Endothelial cell of umbilical vein (primary cell): ENCODE measurements at regions not wholly inside any gene's neighbourhood (a gene's known extent, or its start where the extent isn't known, plus 50 kb on each side); places are given as distances from the start of the nearest gene placed in this dataset.

Source experiments
- BruUV-seq: library from RNA; stranded (reverse); fragments of 400-500 nt; replicated peaks from 2 replicates; lab custom pipeline; 2021; lab: Mats Ljungman, UMichigan
- CTCF ChIA-PET: fragments of 300-600, 350-600 bp; sonication (Branson Sonifier 250); formaldehyde crosslinking; loops from one replicate; lab custom pipeline; 2021; ENCODE audit warnings: antibody characterized with exemption, inconsistent platforms; lab: Charles Lee
- POLR2A ChIA-PET: fragments of 300-600, 350-600 bp; sonication (Branson Sonifier 250); formaldehyde crosslinking; loops from one replicate; lab custom pipeline; 2021; ENCODE audit warnings: antibody characterized with exemption, inconsistent platforms; lab: Charles Lee
- DNase-seq: peaks from one replicate; pipeline ENCODE4 v3.0.0-alpha.2; 2011; ENCODE audit warnings: low read depth, low spot score
- FAIRE-seq: peaks from 2 replicates; lab custom pipeline; 2011; peaks lifted over from hg19 to GRCh38; lab: Jason Lieb, UNC
- H2AFZ ChIP-seq: 2 replicates; pipeline ENCODE4 v1.6.0; 2012; ENCODE audit warnings: low read depth, low read length, control low read depth, inconsistent platforms
- H3K27ac ChIP-seq: 2 replicates; pipeline ENCODE4 v1.5.1; 2011; ENCODE audit warnings: low read depth, mild to moderate bottlenecking, control low read depth, low read length, moderate library complexity; ENCODE audit not compliant: insufficient read depth
- H3K27me3 ChIP-seq, 2 experiments: 2 replicates each; pipeline versions ENCODE4 v1.6.0 to v1.6.1; 2011; ENCODE audit warnings: low read length in 2 of 2, mixed read lengths in 1 of 2; ENCODE audit not compliant: control insufficient read depth in 2 of 2, insufficient read depth in 2 of 2
- H3K36me3 ChIP-seq, 2 experiments: 2 replicates in 1 of 2; 3 replicates in 1 of 2; pipeline ENCODE4 v1.5.1; 2011; ENCODE audit warnings: low read length in 2 of 2, mild to moderate bottlenecking in 1 of 2, moderate library complexity in 1 of 2; ENCODE audit not compliant: control insufficient read depth in 2 of 2, insufficient read depth in 2 of 2; ENCODE audit errors: extremely low read depth in 1 of 2
- H3K4me1 ChIP-seq: 3 replicates; pipeline ENCODE4 v1.5.1; 2011; ENCODE audit warnings: mild to moderate bottlenecking, low read length; ENCODE audit not compliant: control insufficient read depth, insufficient read depth; ENCODE audit errors: extremely low read depth
- H3K4me2 ChIP-seq: 2 replicates; pipeline ENCODE4 v1.6.1; 2011; ENCODE audit warnings: low read length, control low read depth, mixed read lengths; ENCODE audit not compliant: insufficient read depth
- H3K4me3 ChIP-seq, 3 experiments: fragments of 200-600 bp in 1 of 3; sonication (generic), shearing (Covaris generic) in 1 of 3; replicated peaks in 1 of 3; 2 replicates each; pipeline ENCODE4 v1.5.1; 2011 to 2016; ENCODE audit warnings: control low read depth in 3 of 3, low read length in 3 of 3, mild to moderate bottlenecking in 2 of 3, inconsistent platforms in 1 of 3, low read depth in 1 of 3, moderate library complexity in 1 of 3; ENCODE audit not compliant: insufficient read depth in 1 of 3
- H3K79me2 ChIP-seq: 2 replicates; pipeline ENCODE4 v1.6.0; 2012; ENCODE audit warnings: low read length, inconsistent platforms; ENCODE audit not compliant: control insufficient read depth, insufficient read depth
- H3K9ac ChIP-seq: replicated peaks from 2 replicates; pipeline ENCODE3; 2011; ENCODE audit warnings: low read length, control low read depth; ENCODE audit not compliant: insufficient read depth; ENCODE audit errors: extremely low read depth
- H3K9me1 ChIP-seq: replicated peaks from 3 replicates; pipeline ENCODE4 v1.6.0; 2011; ENCODE audit warnings: mild to moderate bottlenecking, low read length; ENCODE audit not compliant: control insufficient read depth, insufficient read depth; ENCODE audit errors: extremely low read depth
- H3K9me3 ChIP-seq: replicated peaks from 2 replicates; pipeline ENCODE4 v1.5.1; 2012; ENCODE audit warnings: low read length, inconsistent platforms; ENCODE audit not compliant: control insufficient read depth, insufficient read depth
- H4K20me1 ChIP-seq: replicated peaks from 2 replicates; pipeline ENCODE3; 2011; ENCODE audit warnings: mild to moderate bottlenecking, low read length; ENCODE audit not compliant: control insufficient read depth, insufficient read depth; ENCODE audit errors: extremely low read depth
- CTCF ChIP-seq, 2 donors: IDR thresholded peaks; 1 replicate in 1 of 2; 2 replicates in 1 of 2; pipeline ENCODE4 v1.5.1; 2011; ENCODE audit warnings: low read length in 2 of 2, mild to moderate bottlenecking in 2 of 2, moderate library complexity in 2 of 2, control low read depth in 1 of 2, inconsistent platforms in 1 of 2, low read depth in 1 of 2; ENCODE audit not compliant: insufficient read depth in 1 of 2; ENCODE audit errors: extremely low read depth in 1 of 2
- EZH2 ChIP-seq: IDR thresholded peaks from 2 replicates; pipeline ENCODE4 v1.6.1; 2012; ENCODE audit warnings: borderline replicate concordance, low read depth, mild to moderate bottlenecking, moderate library complexity, low read length, inconsistent platforms; ENCODE audit not compliant: severe bottlenecking
- FOS ChIP-seq: IDR thresholded peaks from 2 replicates; pipeline ENCODE4 v1.6.1; 2011; ENCODE audit warnings: mild to moderate bottlenecking, low read length, moderate library complexity, borderline replicate concordance; ENCODE audit not compliant: insufficient read depth
- GATA2 ChIP-seq: IDR thresholded peaks from 2 replicates; pipeline ENCODE4 v1.7.0; 2011; ENCODE audit warnings: low read depth, mild to moderate bottlenecking, moderate library complexity, mixed read lengths, low read length; ENCODE audit not compliant: insufficient read length, insufficient read depth
- JUN ChIP-seq: IDR thresholded peaks from 2 replicates; pipeline ENCODE4 v1.6.1; 2011; ENCODE audit warnings: borderline replicate concordance, low read depth; ENCODE audit not compliant: insufficient read length, insufficient read depth
- MAX ChIP-seq: IDR thresholded peaks from 2 replicates; pipeline ENCODE4 v1.6.1; 2011; ENCODE audit not compliant: insufficient read depth, insufficient read length
- MYC ChIP-seq: IDR thresholded peaks from one replicate; pipeline ENCODE4 v1.6.1; 2011; ENCODE audit warnings: mild to moderate bottlenecking, low read depth, low read length
- POLR2A ChIP-seq: IDR thresholded peaks from 2 replicates; pipeline ENCODE4 v1.6.1; 2012; ENCODE audit warnings: low read depth, mild to moderate bottlenecking, control low read depth, low read length
- POLR2AphosphoS5 ChIP-seq: IDR thresholded peaks from 2 replicates; pipeline ENCODE4 v1.6.1; 2012; ENCODE audit warnings: low read depth, mild to moderate bottlenecking, control low read depth, low read length, moderate library complexity; ENCODE audit not compliant: insufficient read depth
- dilution Hi-C: fragments of 300-500 bp; cut with MboI; formaldehyde crosslinking; loops from one replicate; pipeline ENCODE4 v1.15.0; 2019; ENCODE audit warnings: low sequenced_read_pairs; ENCODE audit not compliant: extremely low pct_ligation_motif_present
- intact Hi-C: fragments of 100-400 bp; cut with micrococcal nuclease; formaldehyde crosslinking; loops from one replicate; pipeline ENCODE4 v1.10.0; 2022

- Histone ChIP-seq H2AFZ (no peak overlapping the region), H3K4me3 (no peak overlapping the region), H4K20me1 (no peaks in the 10 kb centered on the region), H3K9me1 (no peaks in the 10 kb centered on the region), H3K4me2 (no peak overlapping the region), H3K27me3 (no peaks in the 10 kb centered on the region), H3K36me3 (no peaks in the 10 kb centered on the region), H3K9ac (no peak overlapping the region), H3K27ac (no peak overlapping the region), H3K79me2 (no peaks in the 10 kb centered on the region), H3K4me1 (no peaks in the 10 kb centered on the region), H3K9me3 (no peaks in the 10 kb centered on the region)
- ChIA-PET CTCF (interaction anchor here (0.8 to 1.8 kb wide), 3 partner anchors 9 to 413 kb away, joined by 3 to 14 read pairs (median 4); partner anchors contain the start of gene ESCO1), POLR2A (interaction anchor here (0.7 kb wide), 1 partner anchor 46 kb away, joined by 4 read pairs; no protein-coding TSS in a partner anchor)
- intact Hi-C loops, result no loop called here
- TF ChIP-seq MAX (no peak), POLR2AphosphoS5 (no peak), EZH2 (no peak), MYC (no peak), JUN (no peak), GATA2 (no peak), CTCF (IDR thresholded peaks at IDR 0.05; ENCODE audit: extremely low read depth in 1 of 2, insufficient read depth in 1 of 2, low read depth in 1 of 2, low read length in 2 of 2) (no peak), FOS (no peak), POLR2A (no peak)
- no peak for FAIRE-seq
- DNase-seq, result no peak
- dilution Hi-C loops, result no loop called here
- no TSS peak for BruUV-seq
Measured at GRCh38 chr18:21187886-21188285, 54.1 kb upstream of the GREB1L start.
